Lung (tissue), 11 donors: ENCODE measurements at regions not wholly inside any gene's neighbourhood (a gene's known extent, or its start where the extent isn't known, plus 50 kb on each side); places are given as distances from the start of the nearest gene placed in this dataset.

ENCODE experiments used
- ATAC-seq: fragments of 200-7000 bp; cut with Tn5 transposase; one replicate; pipeline ENCODE4 v1.9.1; 2020; ENCODE audit warnings: moderate number of reproducible peaks; ENCODE audit not compliant: insufficient read depth, low FRiP score
- DNase-seq, 3 donors: peaks; one replicate each; pipeline ENCODE4 v3.0.0-alpha.2; 2013 to 2017
- H3K27ac ChIP-seq, 2 donors: one replicate each; pipeline ENCODE4 v1.5.1; 2013; ENCODE audit warnings: mild to moderate bottlenecking in 2 of 2, moderate library complexity in 2 of 2, control low read depth in 1 of 2, inconsistent platforms in 1 of 2, low read depth in 1 of 2, low read length in 1 of 2
- H3K27me3 ChIP-seq, 3 donors: one replicate each; pipeline ENCODE4 v1.5.1; 2013; ENCODE audit warnings: low read length in 2 of 3; ENCODE audit not compliant: control insufficient read depth in 3 of 3, insufficient read depth in 3 of 3
- H3K36me3 ChIP-seq, 4 donors: one replicate each; pipeline ENCODE4 v1.5.1; 2013; ENCODE audit warnings: low read length in 4 of 4, mild to moderate bottlenecking in 1 of 4, moderate library complexity in 1 of 4; ENCODE audit not compliant: control insufficient read depth in 4 of 4, insufficient read depth in 4 of 4
- H3K4me1 ChIP-seq, 5 donors: one replicate each; pipeline ENCODE4 v1.5.1; 2013; ENCODE audit warnings: low read length in 5 of 5, mild to moderate bottlenecking in 2 of 5, moderate library complexity in 1 of 5; ENCODE audit not compliant: control insufficient read depth in 5 of 5, insufficient read depth in 5 of 5
- H3K4me3 ChIP-seq: one replicate; pipeline ENCODE4 v1.5.1; 2013; ENCODE audit warnings: mild to moderate bottlenecking, control low read depth, moderate library complexity
- H3K9ac ChIP-seq, 2 donors: one replicate each; pipeline ENCODE4 v1.5.1; 2013; ENCODE audit warnings: low read length in 2 of 2, control low read depth in 1 of 2; ENCODE audit not compliant: insufficient read depth in 1 of 2
- H3K9me3 ChIP-seq, 4 donors: one replicate each; pipeline ENCODE4 v1.5.1; 2013; ENCODE audit warnings: low read length in 3 of 4, mild to moderate bottlenecking in 1 of 4, moderate library complexity in 1 of 4; ENCODE audit not compliant: control insufficient read depth in 4 of 4, insufficient read depth in 3 of 4
- CTCF ChIP-seq: IDR thresholded peaks from 2 replicates; pipeline ENCODE4 v1.5.1; 2012; ENCODE audit warnings: mild to moderate bottlenecking; ENCODE audit errors: control extremely low read depth, extremely low read depth
- WGBS, 2 donors: extraction: QIAGEN DNeasy Blood & Tissue Kit; methylation state at CpG; one replicate each; pipeline ENCODE4 v1.1.7; 2013; 5-methylcytosine and 5-hydroxymethylcytosine counted together
- donor health status: control.
- donor health status: control.
- donor health status: Bipolar disorder and iron deficiency.
- donor health status: healthy.
- donor health status: DM: yes; HTN: yes; CAD: no.

DNA sequence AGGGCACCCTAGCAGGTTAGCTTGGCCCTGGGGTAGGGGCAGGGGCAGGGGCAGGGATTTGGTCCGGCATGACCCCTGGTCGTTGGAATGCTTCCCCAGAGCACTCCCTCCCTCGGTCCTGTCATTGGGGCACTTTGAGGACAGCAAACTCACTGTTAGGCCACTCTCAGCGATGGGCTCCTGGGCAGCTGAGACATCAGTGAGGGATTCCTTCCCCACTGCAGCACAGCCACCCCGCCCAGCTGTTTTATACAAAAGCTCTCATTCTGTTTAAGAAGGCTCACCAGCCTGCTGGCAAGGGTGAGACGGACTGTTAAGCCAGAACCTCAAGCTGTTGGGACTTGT lies 86.9 kb upstream of the F3 start:
- Histone ChIP-seq H3K27me3 (no peaks in the 10 kb centered on the region), H3K36me3 (no peaks in the 10 kb centered on the region), H3K27ac (no peak overlapping the region), H3K9ac (no peak overlapping the region), H3K4me3 (no peak overlapping the region), H3K4me1 (peaks cover 0 to 7% (median 0%) of the 10 kb centered on the region in 5 donors), H3K9me3 (no peaks in the 10 kb centered on the region)
- WGBS, 2 donors: 87 to 89% methylated on average over 6 of the region's 6 CpGs
- DNase-seq: no peak
- ATAC-seq: no peak
- no peak for TF ChIP-seq CTCF

- 80 to 81% methylated on average over 10 of the region's 10 CpGs for WGBS, 2 donors
- H3K4me1 ChIP-seq: peaks cover 0 to 11% (median under 1%) of the 10 kb centered on the region in 5 donors
- no peak for ATAC-seq
Measured at GRCh38 chr1:94627771-94628498, 86.4 kb upstream of the F3 start.

DNA sequence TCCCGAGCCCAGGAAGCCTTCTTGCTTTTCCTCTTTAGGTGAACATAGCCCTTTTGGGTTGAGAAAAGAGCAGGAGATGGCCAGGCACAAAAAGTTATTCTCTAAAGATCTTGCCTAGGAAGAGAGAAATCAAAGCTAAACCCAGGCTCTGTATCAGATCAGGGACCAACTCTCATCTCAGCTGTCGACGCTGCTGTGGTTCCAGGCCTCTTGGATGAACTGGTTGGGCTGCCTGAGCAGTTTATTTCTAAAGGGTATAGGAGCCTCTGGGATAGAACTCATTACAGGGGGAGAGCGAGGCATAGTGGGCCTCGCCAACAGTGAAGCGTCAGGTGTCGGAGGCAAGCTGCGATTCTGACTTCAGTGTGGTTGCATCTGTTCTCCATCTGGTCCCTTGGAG lies 82.6 kb upstream of the F3 start:
- ATAC-seq (no peak), DNase-seq (peak in 1 of 3 donors; percentile 25)
- no peak overlapping the region for H3K9ac ChIP-seq
- no peak overlapping the region for H3K27ac ChIP-seq
- no peaks in the 10 kb centered on the region for H3K27me3 ChIP-seq
- H3K4me3 ChIP-seq: no peak overlapping the region
- peaks cover 0 to 15% (median 7%) of the 10 kb centered on the region in 5 donors for H3K4me1 ChIP-seq
- H3K36me3 ChIP-seq: no peaks in the 10 kb centered on the region
- H3K9me3 ChIP-seq: no peaks in the 10 kb centered on the region
- no peak for TF ChIP-seq CTCF
- WGBS, 2 donors: 90 to 95% methylated on average over 8 of the region's 8 CpGs

More at GRCh38 chr1:94627771-94628498, 86.4 kb upstream of the F3 start:
- DNase-seq: no peak
- Histone ChIP-seq H3K4me3 (no peak overlapping the region), H3K36me3 (no peaks in the 10 kb centered on the region), H3K9ac (no peak overlapping the region), H3K27ac (no peak overlapping the region), H3K9me3 (no peaks in the 10 kb centered on the region), H3K27me3 (no peaks in the 10 kb centered on the region)
- TF ChIP-seq CTCF: no peak
